Stimulated activated CD4-positive, alpha-beta T cell treated with anti-CD3 and anti-CD28 coated beads, Interleukin-12 subunit alpha, Interleukin-12 subunit beta, amount 100 ng/mL, for 24 hours (primary cell): ENCODE measurements at regions not wholly inside any gene's neighbourhood (a gene's known extent, or its start where the extent isn't known, plus 50 kb on each side); places are given as distances from the start of the nearest gene placed in this dataset.

Experiments
- DNase-seq, 2 experiments: peaks; one replicate each; pipeline ENCODE4 v3.0.0-alpha.2; 2020; ENCODE audit warnings: low read depth in 2 of 2

DNA sequence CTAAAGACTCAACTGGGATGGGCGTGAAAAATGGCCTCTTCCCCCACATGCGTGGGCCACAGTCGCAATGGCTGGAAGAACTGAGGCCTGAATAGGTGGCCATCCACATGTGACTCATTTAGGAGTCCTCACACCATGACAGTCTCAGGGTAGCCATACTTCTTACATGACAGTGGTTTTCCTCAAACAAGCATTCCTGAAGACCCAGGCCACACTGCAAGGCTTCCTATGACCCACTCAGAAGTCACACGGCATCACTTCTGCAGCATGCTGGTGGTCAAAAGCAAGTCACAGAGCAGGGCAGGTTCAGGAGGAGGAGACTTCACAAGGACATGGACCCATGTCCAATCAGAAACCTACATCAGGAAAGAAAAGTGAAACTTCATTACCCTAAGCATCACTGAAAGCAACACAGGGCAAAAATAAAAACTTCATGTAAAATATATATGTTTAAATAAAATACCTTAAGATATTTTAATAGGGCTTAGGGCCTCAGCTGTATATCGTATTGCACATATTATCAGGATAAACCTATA lies 257.1 kb downstream of the OPA1 start:
- no peak for DNase-seq

DNA sequence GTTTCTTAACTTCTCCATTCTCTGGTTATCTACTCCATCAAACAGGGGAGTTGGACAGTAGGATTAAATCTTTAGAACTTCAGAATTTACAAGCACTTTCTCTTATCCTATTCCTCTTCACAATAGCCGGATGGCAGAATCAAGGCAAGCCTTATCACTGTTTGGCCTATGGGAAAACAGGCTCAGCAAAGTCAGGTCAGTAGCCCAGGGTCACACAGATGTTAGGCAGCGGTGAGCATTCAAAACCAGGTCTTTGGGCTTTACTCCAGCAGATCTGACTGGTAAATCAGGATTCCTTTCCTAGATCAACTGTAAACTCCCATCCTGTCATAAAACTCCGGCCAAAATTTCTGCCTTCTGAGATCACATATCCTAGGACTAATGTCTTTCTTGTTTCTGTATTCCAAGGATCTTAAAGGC lies 258.4 kb downstream of the OPA1 start:
- no peak for DNase-seq

DNA sequence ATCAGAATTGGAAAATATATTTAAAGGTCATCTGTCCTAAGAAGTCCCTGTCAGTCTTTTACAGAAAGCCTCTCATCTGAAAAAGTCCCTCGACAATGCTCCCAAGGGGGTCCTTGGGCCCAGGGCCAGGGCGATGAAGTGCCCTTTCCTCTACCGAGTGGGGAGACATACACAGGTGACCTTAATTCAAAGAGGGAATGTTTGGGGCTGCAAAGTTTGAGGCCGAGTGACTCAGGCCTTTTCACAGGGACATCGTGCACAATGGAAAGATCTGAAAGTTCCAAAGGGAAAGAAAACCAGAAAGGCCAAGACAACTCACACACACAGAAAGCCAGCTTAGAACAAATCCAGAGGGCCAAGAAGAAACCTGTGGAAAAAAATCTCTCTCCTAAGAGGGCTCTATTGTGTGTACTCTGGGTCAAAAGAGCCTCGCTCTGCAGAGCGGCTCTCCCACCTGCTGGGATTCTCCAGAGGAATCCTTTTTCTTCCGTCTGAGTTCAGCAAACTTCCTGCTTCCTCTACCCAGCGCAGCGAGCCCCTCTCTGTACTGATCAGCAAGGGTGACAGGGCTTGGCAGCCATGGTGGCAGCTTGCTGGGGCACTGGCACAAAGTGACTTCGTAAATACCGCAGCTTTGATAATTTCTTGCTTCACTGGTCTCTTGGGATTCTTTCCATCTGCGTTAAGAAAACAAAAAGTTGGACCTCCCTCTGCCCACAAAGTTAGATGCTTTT lies 259.1 kb downstream of the OPA1 start:
- DNase-seq: no peak

DNA sequence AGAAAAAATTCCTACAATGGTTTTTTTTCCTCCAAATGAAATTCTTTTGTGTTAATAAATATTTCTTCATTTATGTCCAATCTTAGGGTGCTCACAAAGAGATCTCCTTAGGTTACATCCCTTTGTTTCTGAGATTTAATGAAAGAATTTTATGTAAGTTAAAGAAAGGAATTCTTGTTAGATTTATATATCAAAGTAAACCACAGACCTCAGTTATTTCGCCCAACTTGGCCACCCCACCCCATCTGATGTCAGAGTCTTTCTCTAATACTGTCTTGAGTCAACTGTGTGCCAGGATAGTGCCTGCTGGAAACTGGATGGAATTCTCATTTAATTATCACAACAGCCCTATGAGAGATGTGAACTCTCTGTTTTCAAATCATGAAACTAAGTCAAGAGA lies 259.9 kb downstream of the OPA1 start:
- DNase-seq: no peak

DNA sequence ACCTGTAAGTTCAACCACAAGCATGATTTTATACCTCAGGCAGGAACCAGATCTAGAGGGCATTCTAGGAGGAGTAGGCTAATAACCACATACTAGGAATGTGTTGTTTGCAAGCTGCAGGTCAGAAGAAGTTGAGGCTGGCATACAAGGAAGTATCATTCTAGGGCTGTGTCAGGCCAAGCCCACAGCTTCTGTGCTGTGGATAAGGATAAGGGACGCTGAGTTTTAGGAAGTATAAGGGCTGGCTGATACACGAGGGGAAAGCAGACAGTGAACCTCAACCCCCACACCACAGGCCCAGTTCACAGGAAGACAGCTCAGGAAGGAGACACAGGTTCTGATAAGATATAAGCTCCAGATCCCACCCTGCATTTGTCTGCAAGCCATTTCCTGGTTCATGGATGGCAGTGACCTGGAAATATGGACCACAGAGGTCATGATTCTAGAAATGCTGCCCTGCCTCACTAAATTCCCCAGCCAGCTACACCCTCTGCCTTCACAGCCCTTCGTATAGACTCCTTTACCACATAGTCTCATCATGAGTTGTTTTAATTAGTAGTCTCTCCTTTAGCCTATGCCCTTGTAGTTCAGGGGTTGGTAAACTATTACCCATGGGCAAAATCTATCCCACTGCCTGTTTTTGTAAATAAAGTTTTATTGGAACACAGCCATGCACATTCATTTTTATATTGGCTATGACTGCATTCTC lies 260.7 kb downstream of the OPA1 start:
- no peak for DNase-seq

DNA sequence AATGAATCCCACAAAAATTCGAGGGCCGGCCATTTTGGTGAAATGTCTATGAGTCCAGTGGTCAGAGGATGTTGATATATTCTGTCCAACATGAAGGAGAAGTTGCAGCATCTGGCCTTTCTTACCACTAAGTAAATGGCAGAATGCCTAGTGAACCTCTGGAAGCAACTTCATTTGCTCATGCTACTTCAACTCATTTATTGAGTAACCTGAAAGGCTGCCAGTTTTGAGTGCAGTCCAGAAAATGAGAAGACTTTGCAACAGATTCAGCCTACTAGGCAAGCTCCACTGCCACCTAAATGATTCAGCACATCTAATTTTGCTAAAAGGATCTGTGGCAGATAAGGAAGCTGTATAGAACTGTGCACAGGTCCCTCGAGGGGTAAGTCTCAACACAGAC lies 265.0 kb downstream of the OPA1 start:
- no peak for DNase-seq

DNA sequence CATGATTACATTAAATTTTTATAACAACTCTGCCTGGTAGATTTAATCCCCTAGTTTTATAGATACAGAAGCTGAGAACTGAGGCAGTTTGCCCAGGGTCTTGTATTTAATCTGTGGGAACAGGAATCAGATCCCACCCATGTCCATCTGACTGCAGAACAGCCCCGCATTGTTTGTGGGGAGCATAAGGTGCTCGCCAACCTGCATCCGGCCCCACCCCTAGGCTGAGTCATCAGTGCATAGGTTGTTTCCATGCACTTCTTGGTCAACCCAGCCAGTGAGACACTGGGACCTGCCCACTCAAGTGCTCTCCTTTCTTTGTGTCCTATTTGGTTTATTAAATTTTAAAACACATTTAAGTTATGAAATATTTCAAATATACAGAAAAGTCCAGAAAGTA lies 266.2 kb downstream of the OPA1 start:
- DNase-seq: no peak

DNA sequence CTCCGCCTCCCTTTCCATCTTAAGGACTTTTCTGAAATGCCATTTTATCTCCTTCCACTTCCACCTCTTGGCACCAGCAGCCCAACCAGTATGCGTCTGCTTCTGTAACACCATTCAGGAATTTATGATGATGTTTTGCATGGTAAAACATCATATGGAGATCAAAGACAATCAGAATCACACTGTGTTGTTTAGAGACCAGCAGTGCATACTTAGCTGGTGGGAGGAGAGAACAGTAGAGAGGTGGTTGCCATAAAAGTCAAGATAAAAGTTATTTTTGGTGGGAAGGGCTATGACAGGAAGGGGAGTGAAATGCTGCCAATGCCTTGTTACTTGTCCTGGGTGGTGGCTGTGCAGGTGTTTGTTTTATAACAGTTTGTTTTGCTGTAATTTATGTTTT lies 268.0 kb downstream of the OPA1 start:
- DNase-seq: no peak

DNA sequence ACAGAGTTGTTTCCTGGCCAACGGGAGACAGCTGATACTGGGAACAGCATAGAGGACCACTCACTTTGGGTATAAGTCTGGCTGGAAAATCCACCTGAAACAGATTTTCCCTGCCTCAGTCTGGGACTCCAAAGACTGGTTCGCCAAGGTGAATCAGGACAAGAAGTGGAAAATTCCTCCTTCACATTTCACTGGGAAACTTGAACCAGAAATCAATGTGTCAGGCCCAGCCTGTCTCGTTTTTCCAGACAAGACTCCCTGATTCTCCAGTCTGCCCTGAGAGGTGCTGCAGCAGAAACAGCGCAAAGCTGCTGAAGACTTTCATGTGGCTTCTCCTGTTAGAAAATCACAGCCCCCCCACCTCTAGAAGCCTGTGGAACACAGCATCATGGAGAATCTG lies 269.8 kb downstream of the OPA1 start:
- no peak for DNase-seq

DNA sequence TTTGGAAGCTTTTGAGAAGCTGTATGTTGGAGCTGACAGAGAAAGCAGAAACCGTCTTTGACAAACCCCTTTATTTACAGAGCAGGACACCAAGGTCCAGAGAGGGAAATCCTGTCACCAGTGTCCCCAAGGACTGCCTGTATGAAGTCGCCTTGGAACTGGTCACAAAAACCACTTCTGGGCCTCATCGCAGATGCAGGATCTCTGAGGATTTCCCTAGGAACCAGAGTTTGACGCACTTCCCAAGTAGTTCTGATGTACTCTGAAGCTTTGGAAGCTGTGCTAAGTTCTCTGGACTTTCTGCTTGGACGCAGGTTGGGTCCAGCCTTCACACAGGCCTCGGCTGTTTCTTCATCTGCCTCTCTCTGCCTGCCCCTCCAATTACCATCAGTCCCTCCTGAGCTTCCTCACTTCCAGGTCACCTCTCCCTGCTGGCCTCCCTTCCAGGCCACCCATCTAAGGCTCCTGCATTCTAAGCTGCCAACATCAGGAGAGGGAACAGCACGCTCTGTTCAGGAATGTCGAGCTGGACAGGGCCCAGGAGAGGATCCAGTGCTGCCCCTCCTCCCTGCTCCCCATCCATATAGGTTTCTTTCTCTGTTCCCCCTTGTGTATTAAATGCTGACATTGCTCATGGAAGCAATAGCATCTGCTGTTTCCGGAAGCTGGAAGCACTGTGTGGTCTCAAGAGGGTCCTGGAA lies 270.8 kb downstream of the OPA1 start:
- DNase-seq: no peak

DNA sequence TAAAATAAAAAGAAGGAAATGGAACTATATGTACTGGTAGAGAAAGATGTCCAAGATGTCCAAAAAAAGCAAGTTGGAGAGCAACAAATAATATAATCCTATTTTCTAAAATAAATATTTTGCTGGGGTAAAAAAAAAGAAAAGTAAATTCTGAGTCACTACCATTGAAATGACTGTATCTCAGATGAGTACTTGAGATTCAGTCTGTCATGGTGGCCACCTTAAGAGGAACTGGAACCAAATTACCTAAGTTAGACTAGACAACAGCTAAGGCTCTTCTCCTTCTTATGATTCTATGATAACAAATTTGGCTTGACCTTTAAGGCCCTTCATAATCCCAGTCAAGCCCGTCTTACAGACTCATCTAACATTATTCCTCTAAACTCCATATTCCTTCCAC lies 270.6 kb upstream of the HES1 start:
- DNase-seq: no peak

DNA sequence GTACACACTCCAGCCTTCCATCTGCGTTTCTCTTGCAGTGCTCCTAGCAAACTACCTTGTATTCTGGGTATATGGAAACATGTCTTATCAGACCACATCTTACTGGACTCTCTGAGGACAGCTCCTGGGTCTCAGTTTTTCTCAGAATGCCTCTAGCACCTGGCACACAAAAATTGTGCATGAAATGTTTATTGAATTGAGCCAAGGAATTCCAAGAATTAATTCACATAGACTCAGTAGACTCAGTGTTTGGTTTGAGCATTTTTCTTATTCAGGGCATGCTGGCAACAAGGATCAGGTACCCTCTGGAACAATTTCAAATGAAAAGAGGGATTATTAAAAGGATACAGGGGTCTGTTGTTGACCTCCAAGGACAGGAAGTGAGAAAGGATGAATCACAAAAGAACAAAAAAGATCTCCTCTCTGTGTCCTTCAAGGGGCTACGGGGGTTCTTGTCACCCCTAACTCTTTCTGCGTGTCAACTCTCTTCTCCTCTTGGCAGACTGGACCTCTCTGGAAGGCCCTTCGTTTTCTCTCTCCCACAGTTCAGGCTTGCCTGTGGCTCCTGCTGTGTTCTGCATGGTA lies 270.0 kb upstream of the HES1 start:
- no peak for DNase-seq

DNA sequence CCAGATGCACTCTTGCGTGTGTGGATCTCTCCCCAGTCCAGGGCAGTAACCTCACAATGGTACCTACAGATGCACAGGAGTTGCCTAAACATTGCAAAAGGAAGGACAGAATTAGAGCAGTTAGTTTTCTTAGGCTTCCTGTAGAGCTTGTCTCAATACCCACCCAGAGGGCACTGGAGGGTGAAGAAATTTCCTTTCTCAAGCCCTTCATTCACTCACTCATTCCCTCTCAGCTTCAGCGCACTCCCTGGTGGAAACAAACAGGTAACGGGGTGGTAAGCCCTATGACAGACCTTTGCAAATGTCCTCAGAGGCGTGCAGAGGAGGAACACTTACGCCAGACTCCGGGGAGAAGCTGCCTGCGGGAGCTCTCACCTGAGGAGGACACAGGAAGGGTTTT lies 267.4 kb upstream of the HES1 start:
- no peak for DNase-seq

DNA sequence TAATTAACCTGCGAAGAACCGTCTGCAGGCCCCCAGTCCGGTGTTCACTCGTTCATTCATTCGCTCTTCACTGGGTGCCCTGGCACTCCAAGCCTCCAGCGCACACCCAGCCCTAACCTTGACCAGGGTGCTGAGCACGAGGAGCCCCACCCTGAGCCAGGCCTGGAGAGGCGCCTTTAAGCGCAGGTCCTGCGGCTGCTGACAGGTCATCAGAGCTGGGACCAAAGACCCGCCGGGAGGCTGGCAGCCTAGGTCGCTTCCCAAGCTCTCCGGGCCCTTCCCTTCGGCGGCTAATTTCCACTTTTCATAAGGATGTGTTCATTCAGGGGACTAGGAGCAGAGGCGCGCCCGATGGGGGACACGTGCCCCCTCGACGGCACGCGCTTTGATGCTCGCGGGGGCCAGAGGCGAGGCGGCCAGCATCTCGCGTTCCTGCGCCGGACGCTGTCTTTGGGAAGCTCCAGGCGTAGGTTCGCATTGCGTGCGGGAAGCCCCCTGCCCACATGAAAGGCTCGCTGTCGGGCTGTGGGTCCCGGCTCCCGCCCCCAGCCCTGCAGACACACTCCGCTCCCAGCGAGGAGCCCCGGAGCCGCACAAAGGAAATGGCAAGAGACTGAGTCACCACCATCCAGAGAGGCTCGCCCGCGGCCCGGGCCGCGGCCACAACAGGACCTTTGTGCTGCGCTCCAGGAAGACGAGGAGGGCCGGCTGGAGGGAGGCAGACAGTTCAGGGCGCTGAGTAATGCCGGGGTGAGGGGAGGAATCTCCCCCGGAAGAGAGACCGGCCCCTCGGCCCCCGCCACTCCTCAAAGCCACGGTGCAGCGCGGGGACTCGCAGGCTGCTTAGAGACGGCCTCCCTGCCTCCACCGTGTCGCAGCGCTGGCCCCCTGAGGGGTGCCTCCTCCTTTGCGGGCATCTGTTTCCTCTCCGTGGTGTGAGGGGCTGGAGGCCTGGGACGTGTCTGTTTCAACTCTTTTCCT lies 266.4 kb upstream of the HES1 start:
- peak in 1 of 2 experiments; percentile 15 for DNase-seq

DNA sequence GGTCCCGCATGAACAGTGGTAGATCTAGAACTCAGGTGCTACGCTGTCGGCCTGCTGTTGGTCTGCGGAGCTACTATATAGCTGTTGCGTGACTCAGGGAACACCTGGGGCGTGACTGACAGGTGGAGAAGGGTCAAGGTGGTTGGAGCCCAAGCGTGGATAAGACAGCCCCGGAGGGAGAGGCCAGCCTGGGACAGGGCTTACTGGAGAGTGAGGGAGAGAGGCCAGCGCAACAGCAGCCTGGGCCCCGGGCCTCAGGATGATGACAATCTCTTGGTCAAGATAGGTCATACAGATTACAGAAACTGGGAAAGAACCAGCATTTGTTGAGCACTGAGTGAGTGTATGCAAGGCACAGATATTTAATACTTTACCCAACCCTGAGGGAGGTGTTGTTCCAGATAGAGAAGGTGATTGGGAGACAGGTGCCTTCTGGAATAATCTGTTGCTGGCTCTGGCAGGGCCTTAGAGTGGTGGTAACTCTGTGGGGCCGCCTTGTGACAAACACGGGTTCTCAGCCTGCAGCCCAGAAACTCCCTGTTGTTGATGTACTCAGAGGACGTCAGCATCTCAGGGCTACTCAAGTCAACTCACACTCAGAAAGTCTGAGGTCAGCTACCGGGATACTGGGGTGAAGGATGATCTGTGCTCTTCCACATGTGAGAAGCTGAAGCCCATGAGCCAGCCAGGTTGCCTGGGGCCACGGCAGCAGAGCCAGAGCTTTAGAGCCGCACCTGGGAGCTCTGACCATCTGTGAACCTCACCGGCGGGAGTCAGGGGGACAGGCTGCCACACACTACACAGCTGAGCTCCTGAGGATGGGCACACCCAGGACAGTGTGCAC lies 265.4 kb upstream of the HES1 start:
- no peak for DNase-seq

DNA sequence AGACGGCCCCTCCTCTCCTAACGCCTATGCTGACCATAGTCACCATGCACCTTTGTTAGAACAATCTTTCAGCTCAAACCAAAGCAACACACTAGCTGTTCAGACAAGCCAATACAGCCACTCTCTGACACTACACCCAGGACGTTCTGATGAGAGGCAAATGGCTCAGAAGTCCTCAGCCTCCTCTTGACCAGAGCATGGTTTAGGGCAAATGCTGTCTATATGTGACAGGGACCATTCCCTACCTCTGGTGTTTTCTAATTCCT lies 264.8 kb upstream of the HES1 start:
- DNase-seq: no peak

DNA sequence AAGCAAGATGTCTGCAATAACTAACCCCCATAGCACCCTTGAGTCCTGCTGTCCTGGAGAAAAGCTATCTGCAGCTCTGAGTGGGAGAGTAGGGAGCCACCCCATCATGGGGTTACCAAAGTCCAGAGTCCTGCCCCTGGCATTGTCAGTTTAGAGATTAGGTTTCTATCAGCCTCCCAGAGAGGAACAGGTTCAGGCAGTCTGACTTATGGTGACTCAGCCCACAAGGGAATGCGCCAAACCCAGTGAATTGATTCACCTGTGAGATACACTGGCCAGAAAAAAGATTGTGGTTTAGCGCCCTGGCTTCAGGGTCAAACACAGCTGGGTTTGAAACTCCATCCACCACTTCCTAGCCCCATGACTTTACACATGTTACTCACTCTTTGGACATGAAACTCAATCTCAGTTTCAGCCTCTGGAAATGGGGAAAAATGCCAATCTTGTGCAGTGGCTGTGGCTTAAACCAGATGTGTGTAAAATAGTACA lies 263.6 kb upstream of the HES1 start:
- DNase-seq: no peak

DNA sequence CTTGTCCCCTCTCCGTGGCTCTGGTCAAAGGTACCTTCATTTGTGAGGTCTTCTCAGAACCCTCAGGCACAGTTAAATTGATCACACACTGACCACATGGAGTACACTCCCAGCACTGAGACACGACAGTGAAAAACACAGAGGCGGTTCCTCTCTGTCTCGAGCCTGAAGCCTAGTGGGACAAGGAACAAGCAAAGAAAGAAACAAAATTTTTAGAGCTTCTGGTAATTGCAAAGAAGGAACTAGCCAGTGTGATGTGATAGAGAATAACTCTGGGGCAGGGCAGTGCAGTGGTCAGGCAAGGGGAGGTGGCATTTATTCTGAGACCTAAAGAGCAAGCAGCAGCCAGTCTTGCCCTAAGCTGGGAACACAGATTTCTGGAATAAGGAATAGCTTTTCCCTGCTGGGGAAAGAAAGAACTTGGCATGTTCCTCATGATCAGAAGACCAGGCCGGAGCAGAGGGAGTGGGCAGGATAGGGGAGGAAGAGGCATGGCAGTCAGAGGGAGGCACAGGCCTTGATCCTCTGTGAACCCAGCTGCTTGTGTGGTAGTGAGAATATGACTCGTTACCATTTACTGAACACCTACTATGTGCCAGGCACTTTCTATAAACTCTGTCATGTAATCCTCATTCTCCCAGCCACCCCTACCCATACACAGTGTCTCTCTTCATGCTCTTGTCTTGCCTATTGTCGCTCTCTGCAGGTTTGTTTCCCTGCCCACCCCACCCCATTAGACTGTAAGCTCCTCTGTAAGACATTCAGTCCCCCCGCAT lies 262.3 kb upstream of the HES1 start:
- no peak for DNase-seq

DNA sequence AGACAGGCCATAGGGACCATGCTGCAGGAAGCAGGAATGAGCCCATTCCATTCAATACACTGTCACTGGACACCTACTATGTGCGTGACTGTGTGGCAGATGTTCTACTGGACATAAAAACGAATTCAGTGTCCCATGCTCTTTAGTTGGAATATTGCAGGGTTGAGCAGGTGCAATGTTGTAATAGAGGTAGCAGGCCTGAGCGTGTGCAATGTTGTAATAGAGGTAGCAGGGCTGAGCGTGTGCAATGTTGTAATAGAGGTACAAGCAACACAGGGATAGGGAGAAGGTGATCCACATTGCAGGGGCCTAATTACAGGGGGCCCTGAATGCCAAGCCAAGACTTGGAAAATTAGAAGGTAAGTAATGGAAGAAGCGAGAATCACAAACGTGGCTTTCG lies 261.4 kb upstream of the HES1 start:
- DNase-seq: no peak
